ENCODE measurements at regions not wholly inside any gene's neighbourhood (a gene's known extent, or its start where the extent isn't known, plus 50 kb on each side); places are given as distances from the start of the nearest gene placed in this dataset.
"Not testable (repeated sequence)": the region's sequence is repeated elsewhere in the genome, so short reads cannot be mapped to it uniquely, and the experiment has no call there.

- DNase-seq (ENCODE audit: low spot score): not testable (repeated sequence)
Observed at GRCh38 chr5:12131020-12131419, 226.8 kb upstream of the CTNND2 start.

- no peak for DNase-seq (ENCODE audit: low spot score)
Observed at GRCh38 chr5:12125895-12126294, 221.6 kb upstream of the CTNND2 start.

GRCh38 chr5:12119657-12120056 lies 215.4 kb upstream of the CTNND2 start:
- DNase-seq (ENCODE audit: low spot score): no peak

- DNase-seq (ENCODE audit: low spot score): no peak
Observed at GRCh38 chr5:12114075-12114474, 209.8 kb upstream of the CTNND2 start.

- DNase-seq (ENCODE audit: low spot score): no peak
Observed at GRCh38 chr5:12113062-12113461, 208.8 kb upstream of the CTNND2 start.

GRCh38 chr5:12111261-12111660 lies 207.0 kb upstream of the CTNND2 start:
- DNase-seq (ENCODE audit: low spot score): no peak

- no peak for DNase-seq (ENCODE audit: low spot score)
Observed at GRCh38 chr5:12110629-12111028, 206.4 kb upstream of the CTNND2 start.

GRCh38 chr5:12109075-12109688 lies 204.9 kb upstream of the CTNND2 start:
- DNase-seq (ENCODE audit: low spot score): no peak

GRCh38 chr5:12102151-12102550 lies 197.9 kb upstream of the CTNND2 start:
- no peak for DNase-seq (ENCODE audit: low spot score)

- DNase-seq (ENCODE audit: low spot score): no peak
Observed at GRCh38 chr5:12100542-12100941, 196.3 kb upstream of the CTNND2 start.

- DNase-seq (ENCODE audit: low spot score): no peak
Observed at GRCh38 chr5:12099296-12099695, 195.1 kb upstream of the CTNND2 start.

GRCh38 chr5:12095808-12096281 lies 191.6 kb upstream of the CTNND2 start:
- no peak for DNase-seq (ENCODE audit: low spot score)

GRCh38 chr5:12093586-12093985 lies 189.3 kb upstream of the CTNND2 start:
- DNase-seq (ENCODE audit: low spot score): no peak

GRCh38 chr5:12080761-12081160 lies 176.5 kb upstream of the CTNND2 start:
- DNase-seq (ENCODE audit: low spot score): no peak

GRCh38 chr5:12078286-12078685 lies 174.0 kb upstream of the CTNND2 start:
- not testable (repeated sequence) for DNase-seq (ENCODE audit: low spot score)

- DNase-seq (ENCODE audit: low spot score): no peak
Observed at GRCh38 chr5:12073426-12073825, 169.2 kb upstream of the CTNND2 start.

GRCh38 chr5:12072441-12072840 lies 168.2 kb upstream of the CTNND2 start:
- DNase-seq (ENCODE audit: low spot score): no peak

- no peak for DNase-seq (ENCODE audit: low spot score)
Observed at GRCh38 chr5:12071455-12071854, 167.2 kb upstream of the CTNND2 start.

- DNase-seq (ENCODE audit: low spot score): peak; percentile 14
Observed at GRCh38 chr5:12023614-12024241, 119.5 kb upstream of the CTNND2 start.

GRCh38 chr5:12022444-12022843 lies 118.2 kb upstream of the CTNND2 start:
- DNase-seq (ENCODE audit: low spot score): no peak

GRCh38 chr5:12019306-12019705 lies 115.1 kb upstream of the CTNND2 start:
- DNase-seq (ENCODE audit: low spot score): no peak

- DNase-seq (ENCODE audit: low spot score): no peak
Observed at GRCh38 chr5:12017007-12017406, 112.8 kb upstream of the CTNND2 start.

GRCh38 chr5:12016159-12016746 lies 112.0 kb upstream of the CTNND2 start:
- no peak for DNase-seq (ENCODE audit: low spot score)

- no peak for DNase-seq (ENCODE audit: low spot score)
Observed at GRCh38 chr5:12013351-12013750, 109.1 kb upstream of the CTNND2 start.

All from AG20443 (cell line).